Nephron progenitor cell (in vitro differentiated cells): ENCODE measurements at regions not wholly inside any gene's neighbourhood (a gene's known extent, or its start where the extent isn't known, plus 50 kb on each side); places are given as distances from the start of the nearest gene placed in this dataset.

ENCODE experiments used
- DNase-seq: peaks from one replicate; pipeline ENCODE4 v3.0.0; 2021
- H3K27ac Mint-ChIP-seq: 2 replicates; pipeline ENCODE4 v1.8.0; 2021; ENCODE audit warnings: mild to moderate bottlenecking, moderate library complexity, mixed read lengths
- H3K27me3 Mint-ChIP-seq: 2 replicates; pipeline ENCODE4 v1.8.0; 2021; ENCODE audit warnings: mild to moderate bottlenecking, low read depth, mixed read lengths; ENCODE audit not compliant: poor library complexity
- H3K36me3 Mint-ChIP-seq: 2 replicates; pipeline ENCODE4 v1.8.0; 2021; ENCODE audit warnings: low read depth, mixed read lengths
- H3K4me1 Mint-ChIP-seq: 2 replicates; pipeline ENCODE4 v1.8.0; 2021; ENCODE audit warnings: mixed read lengths
- H3K4me3 Mint-ChIP-seq: 2 replicates; pipeline ENCODE4 v1.8.0; 2021; ENCODE audit warnings: mild to moderate bottlenecking, moderate library complexity, mixed read lengths
- H3K9me3 Mint-ChIP-seq: 2 replicates; pipeline ENCODE4 v1.8.0; 2021; ENCODE audit warnings: mild to moderate bottlenecking, moderate library complexity, mixed read lengths
- TF ChIP-seq, protein P1 (sequence below): fragments of 200-600 bp; sonication (generic); IDR thresholded peaks from 2 replicates; pipeline ENCODE4 v1.5.0; 2021; ENCODE audit warnings: antibody characterized with exemption

DNA sequence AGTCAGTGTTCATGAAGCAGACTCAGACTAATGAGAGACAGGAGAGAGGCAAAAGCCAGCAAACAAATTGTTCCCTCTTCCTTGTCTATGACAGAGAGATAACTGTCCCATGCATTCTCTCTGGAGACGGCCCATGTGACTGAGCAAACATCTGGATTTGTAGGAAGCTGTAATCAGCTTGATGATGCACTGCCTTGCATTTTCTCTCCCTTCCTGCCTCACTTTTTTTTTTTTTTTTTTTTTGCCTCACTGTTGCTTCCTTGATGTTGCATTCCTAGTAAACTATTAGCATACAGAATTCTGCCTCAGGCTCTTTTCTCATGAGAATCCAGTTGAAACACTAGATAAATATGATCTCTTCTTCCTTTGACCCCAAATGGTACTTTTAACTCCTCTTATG, 134.5 kb downstream of the HHIPL2 start:
- Mint-ChIP-seq H3K36me3 (no peaks in the 10 kb centered on the region), H3K27me3 (no peaks in the 10 kb centered on the region), H3K4me1 (no peaks in the 10 kb centered on the region), H3K9me3 (peaks cover 13% of the 10 kb centered on the region), H3K27ac (no peak overlapping the region), H3K4me3 (no peak overlapping the region)
- no peak for DNase-seq
- TF ChIP-seq, protein P1, sequence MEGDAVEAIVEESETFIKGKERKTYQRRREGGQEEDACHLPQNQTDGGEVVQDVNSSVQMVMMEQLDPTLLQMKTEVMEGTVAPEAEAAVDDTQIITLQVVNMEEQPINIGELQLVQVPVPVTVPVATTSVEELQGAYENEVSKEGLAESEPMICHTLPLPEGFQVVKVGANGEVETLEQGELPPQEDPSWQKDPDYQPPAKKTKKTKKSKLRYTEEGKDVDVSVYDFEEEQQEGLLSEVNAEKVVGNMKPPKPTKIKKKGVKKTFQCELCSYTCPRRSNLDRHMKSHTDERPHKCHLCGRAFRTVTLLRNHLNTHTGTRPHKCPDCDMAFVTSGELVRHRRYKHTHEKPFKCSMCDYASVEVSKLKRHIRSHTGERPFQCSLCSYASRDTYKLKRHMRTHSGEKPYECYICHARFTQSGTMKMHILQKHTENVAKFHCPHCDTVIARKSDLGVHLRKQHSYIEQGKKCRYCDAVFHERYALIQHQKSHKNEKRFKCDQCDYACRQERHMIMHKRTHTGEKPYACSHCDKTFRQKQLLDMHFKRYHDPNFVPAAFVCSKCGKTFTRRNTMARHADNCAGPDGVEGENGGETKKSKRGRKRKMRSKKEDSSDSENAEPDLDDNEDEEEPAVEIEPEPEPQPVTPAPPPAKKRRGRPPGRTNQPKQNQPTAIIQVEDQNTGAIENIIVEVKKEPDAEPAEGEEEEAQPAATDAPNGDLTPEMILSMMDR = no peak

DNA sequence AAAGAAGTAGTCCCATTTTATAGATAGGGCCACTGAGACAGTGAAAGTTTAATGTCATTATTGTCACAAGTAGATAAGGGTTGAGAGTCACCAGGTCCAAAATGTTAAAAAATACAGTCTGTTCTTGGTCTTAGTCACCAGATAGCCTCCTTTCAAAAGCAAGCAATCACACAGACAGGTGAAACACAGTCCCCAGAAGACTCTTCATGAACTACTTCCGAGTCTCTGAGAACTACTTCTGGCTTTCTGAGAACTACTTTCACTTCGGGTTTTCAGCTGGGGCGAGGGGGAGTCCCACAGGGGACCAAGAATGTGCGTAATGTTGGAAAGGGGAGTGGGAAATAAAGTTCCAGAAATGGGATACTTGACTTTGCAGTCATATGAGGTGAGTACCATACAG, 143.2 kb downstream of the HHIPL2 start:
- H3K4me3 Mint-ChIP-seq = no peak overlapping the region
- no peak overlapping the region for H3K27ac Mint-ChIP-seq
- peaks cover 13% of the 10 kb centered on the region for H3K27me3 Mint-ChIP-seq
- peaks cover 20% of the 10 kb centered on the region for H3K9me3 Mint-ChIP-seq
- H3K4me1 Mint-ChIP-seq = no peaks in the 10 kb centered on the region
- no peak for DNase-seq
- TF ChIP-seq, protein P1 = no peak
- H3K36me3 Mint-ChIP-seq = no peaks in the 10 kb centered on the region

DNA sequence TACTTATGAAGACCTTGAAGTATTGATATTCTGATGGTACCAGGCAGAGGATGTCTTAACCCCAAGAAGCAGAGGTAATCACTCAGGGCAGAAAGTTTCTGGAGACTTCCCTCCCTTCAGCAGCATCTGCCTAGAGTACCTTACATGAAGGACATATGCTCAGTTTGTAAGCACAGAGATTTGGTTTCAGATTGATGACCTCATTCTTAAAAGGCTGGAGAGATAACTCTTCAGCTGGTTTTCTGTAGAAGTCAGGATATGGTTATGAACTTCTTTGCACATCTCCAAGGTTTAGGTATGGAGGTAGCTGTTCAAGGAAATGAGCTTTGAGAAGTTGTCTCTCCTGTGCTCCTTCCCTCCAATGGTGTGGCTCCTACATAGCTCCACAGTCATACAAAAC, 148.7 kb downstream of the HHIPL2 start:
- H3K9me3 Mint-ChIP-seq = no peaks in the 10 kb centered on the region
- H3K27ac Mint-ChIP-seq = no peak overlapping the region
- no peak overlapping the region for H3K4me3 Mint-ChIP-seq
- no peaks in the 10 kb centered on the region for H3K36me3 Mint-ChIP-seq
- TF ChIP-seq, protein P1 = no peak
- H3K4me1 Mint-ChIP-seq = no peaks in the 10 kb centered on the region
- DNase-seq = no peak
- H3K27me3 Mint-ChIP-seq = peaks cover 4% of the 10 kb centered on the region

DNA sequence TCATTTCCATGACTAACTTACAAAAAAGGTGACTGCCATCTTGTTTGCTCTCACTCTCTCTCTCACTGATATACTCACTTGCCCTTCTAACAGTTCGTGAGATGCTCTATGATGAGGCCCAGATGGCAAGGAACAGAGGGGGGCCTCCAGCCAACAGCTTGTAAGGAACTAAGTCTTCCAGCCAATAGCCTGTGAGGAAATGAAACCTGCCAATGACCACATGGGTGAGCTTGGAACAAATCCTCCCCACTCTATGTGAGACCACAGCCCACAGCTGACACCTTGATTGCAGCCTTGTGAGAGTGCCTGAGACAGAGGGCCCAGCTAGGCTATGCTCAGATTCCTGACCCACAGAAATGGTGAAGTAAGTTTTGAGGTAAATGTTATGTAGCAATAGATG, 153.7 kb downstream of the HHIPL2 start:
- TF ChIP-seq, protein P1 = no peak
- Mint-ChIP-seq H3K4me3 (no peak overlapping the region), H3K27me3 (peaks cover 2% of the 10 kb centered on the region), H3K27ac (no peak overlapping the region), H3K9me3 (no peaks in the 10 kb centered on the region), H3K4me1 (peaks cover 13% of the 10 kb centered on the region), H3K36me3 (no peaks in the 10 kb centered on the region)
- DNase-seq = no peak

DNA sequence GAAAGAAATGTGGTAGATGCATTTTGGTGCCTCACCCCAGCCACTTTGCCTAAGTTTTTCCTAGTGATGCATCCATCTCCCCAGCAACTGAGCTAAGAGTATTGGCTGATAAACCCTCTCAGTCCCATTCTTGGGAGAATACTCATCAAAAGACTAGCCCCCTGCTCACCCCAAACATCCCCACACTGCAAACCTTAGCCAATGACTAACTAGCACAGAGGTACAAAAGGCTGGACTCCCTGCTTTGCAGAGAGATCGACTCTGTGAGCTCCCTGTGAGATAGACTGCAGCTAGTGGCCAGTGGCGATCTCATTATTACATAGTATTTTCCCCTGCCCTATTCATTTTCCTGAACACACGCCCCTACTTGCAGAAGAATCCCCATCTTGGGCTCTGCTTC, 155.3 kb downstream of the HHIPL2 start:
- Mint-ChIP-seq H3K4me3 (no peak overlapping the region), H3K27me3 (peaks cover 2% of the 10 kb centered on the region), H3K27ac (no peak overlapping the region), H3K36me3 (no peaks in the 10 kb centered on the region), H3K9me3 (no peaks in the 10 kb centered on the region), H3K4me1 (peaks cover 13% of the 10 kb centered on the region)
- TF ChIP-seq, protein P1 = no peak
- DNase-seq = no peak

DNA sequence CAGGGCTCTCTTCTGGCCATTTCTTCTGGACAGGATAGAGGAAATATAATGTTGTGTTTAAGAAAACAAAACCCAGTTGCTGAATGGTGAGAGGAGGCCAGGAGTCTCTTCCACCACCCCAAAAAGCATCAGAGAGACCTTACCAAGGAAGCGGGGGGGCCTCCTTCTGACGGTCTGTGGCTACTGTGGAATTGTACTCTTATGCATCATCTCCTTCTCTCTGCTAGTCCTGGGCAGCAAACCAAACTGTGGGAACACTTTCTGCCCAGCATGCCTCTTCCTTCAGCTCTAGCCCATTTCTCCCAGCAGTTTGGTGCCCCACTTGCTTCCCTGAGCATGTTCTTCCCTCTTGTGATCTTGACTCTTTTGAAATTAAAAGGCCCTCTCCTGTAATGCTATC, 157.7 kb downstream of the HHIPL2 start:
- Mint-ChIP-seq H3K4me3 (no peak overlapping the region), H3K9me3 (no peaks in the 10 kb centered on the region), H3K36me3 (no peaks in the 10 kb centered on the region), H3K27me3 (peaks cover 6% of the 10 kb centered on the region), H3K27ac (no peak overlapping the region), H3K4me1 (peaks cover 13% of the 10 kb centered on the region)
- TF ChIP-seq, protein P1 = no peak
- DNase-seq = no peak
